ENCODE measurements at regions not wholly inside any gene's neighbourhood (a gene's known extent, or its start where the extent isn't known, plus 50 kb on each side); places are given as distances from the start of the nearest gene placed in this dataset.

DNA sequence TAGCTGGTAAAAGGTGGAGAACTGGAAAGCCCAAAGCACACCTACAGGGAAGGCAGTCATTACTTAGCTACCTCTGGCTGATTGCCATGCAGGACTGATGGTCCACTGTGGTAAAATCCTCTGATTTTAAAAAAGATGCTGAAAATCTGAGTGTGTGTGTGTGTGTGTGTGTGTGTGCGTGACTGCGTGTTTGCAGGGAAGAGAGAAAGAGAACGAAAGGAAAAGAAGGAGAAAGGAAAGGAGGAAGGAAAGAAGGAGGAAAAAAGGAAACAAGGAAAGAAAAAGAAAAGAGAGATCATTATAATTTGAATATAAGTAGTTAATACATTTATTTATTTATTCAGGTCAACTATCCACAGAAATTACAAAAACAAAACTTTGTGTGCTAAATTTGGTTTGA lies 488.7 kb upstream of the KCNMB2 start:
- no peak for DNase-seq

DNA sequence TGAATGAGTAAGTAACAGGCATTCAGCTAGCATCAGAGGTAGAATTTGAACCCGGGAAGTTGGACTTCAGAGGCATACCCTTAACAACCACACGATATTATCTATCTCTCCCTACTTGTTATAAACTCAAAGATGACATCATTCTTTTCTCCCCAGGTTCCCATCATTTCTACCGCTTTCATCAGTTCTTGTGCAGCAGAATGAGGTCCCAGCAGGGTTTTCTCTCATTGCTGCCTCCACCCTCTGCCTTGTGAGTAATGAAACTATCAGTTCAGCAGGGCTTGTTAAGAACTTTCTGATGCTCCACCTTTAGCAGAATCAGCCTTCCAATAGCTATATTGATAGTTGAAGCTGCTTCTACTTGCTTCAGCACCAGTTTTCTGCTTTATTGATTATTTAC lies 487.5 kb upstream of the KCNMB2 start:
- DNase-seq: no peak

DNA sequence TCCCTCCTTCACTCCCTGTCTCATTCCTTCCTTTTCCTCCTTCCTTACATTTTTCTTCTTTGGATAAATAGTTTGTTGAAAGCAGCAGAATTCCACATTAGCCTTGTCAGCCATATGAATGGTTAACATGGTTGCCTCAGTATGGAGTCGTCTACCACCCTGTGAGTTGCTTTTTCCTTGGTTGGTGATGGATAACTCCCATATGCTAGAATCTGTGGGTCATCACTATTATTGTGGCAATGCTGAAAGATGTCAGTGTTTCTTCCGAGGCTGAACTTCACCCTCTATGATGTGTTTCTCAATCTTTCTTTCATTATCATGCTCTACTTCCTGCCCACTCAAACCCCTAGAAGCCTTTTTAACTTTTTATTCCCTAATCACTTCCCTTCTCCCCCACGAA lies 481.8 kb upstream of the KCNMB2 start:
- DNase-seq: no peak

DNA sequence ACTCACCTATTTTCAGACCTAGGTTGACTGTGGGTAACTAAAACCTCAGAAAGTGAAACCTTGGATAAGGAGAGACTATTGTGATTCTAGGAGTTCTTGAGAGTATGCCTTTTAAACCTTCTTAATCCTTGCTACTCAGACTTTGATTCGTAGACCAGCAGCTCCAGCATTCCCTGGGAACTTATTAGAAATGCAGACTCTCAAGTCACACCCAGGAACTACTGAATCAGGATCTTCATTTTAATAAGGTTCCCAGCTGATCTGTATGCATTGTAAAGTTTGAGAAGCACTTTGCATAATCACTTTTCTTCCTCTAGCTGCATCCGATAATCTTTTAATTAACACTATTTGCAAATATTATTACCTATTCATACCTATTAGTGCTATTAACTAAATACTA lies 480.3 kb upstream of the KCNMB2 start:
- no peak for DNase-seq

DNA sequence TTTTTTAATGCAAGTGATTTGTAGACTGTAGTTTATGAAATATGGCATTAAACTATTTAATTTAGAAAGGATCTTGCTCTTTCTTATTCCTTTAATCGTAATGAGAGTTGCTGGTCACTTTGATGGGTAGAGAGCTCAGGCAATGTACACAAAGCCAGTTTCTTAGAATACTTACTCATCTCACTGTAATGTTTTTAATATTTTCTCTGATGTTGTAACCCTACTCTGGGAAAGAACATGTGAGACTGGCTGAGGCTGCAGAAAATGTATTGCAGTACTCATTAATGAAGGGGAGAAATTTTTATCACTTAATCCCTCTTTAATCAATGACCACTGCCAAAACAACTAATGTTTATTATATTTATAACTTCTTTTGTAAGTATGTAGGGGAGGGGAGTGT lies 479.4 kb upstream of the KCNMB2 start:
- no peak for DNase-seq

DNA sequence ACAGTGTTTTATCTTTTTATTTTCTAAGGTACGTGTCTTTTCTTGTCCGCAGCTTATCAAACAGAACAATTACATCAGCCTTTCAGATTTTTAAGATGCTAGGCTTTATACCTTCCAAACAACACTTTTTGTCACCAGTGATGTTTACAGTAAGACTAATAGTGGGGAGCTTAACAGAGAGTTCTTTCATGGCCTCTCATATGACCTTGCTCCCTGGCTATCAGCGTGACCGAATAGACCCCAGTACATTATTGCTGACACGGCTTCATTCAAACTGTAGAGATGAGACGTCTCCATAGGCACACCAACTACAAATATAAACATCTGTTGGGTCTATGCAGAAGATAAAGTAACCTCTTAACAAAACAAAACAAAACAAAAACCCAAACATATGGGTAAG lies 477.6 kb upstream of the KCNMB2 start:
- no peak for DNase-seq

DNA sequence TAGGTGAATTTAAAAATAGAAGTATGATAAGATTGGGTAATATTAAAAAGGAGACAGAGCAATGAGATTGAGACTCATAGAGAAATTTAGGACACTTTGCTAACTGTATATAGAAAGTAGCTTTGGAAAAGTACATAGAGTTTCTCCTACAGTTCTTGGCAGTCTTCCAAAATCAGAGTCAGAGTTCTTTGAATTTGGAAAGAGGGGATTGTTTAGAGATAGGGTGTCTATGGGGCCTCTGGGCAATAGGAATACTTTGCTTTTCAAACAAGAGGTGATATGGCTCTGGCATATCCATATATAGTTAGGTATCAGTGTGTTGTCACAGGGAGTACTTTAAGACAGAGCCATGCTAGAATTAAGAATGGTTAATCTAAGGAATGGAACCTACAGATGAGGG lies 477.1 kb upstream of the KCNMB2 start:
- DNase-seq: no peak

DNA sequence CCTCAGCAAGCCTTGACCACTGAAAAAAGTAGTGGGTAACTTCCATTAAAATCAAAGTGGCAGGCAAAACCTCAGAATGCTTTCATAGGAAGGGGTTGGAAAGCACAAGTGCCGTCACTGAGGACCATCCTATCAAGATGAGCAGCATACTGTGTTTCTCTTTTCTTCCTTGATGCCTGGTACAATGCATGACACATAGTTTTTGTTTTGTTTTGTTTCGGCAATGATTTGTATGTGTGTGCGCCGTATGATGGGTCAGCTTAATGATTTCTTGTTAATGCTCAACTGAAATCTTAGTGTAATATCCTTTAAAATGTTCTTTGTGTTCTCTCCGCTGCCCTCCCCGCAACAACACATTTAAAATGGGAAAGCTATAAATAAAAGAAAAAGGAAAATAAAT lies 476.4 kb upstream of the KCNMB2 start:
- DNase-seq: no peak

DNA sequence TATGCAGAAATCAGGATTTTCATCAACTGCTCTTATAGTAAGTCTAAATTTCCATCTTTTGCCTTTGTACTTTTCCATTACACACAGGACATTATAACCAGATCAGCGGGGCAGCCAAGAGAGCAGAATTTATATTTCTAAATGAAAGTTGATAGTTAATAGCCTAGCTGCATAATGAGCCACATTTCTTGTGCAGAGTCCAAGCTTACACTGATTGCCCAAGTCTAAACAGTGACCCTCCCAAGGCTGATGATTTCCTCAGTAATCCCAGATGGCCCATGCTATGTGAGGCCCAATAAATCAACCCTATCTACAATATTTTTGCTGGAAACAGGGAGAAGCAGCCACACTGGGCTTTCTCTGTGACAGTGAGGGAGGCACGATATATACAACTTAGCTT lies 475.8 kb upstream of the KCNMB2 start:
- DNase-seq: no peak

DNA sequence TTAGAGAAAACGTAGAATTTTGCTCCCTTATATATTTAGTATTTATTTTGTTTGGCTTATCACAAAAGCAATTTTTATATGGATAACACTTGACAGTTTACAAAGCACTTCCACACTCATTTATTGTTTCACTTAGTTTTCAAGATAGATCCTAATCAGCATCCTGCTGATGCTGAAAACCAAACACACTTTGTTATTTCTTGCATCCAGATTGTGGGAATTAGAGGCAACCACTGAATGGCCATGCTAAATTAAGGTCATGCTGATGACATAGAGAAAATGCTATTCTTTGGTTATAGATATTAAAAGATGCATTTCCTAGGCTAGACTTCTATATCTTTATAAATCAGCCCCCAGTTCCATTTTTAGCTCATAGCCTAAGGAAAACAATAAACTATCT lies 474.1 kb upstream of the KCNMB2 start:
- no peak for DNase-seq

DNA sequence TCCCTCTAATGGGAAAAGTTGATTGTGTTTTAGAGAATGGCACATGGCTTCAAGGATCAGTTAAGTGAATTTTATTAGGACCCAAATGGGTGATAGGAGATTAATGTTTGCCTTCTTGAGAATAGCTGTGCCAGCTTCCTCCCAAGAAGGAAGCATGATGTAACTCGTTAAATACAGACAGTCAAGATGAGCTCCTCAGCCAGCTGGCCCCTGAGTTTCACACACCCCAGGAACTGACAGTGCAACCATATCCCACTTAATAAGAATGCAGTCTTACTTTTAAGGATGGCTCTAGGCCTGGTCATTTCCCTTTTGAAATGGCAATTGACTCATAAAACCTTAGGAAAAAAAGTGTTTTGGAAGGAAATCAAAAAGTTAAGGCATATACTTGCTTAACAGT lies 472.8 kb upstream of the KCNMB2 start:
- peak in 1 of 2 experiments; percentile 48 for DNase-seq

DNA sequence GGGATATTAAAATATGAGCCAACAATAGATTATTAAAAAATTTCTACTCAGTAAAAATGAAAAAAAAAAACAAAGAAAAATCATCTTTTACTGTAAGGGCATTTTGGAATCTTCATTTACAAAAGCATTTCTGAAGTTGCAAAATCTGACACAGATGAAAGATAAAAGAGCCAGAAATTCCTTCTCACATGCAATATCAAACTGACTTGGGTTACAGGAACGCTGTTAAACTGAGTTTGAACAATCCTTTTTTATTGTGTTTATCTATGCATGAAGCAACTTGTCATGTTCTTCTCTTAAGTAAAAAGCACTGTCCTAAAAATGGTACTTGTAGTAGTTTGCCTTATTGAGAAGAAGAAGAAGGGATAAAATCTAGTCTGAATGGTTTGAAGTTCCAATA lies 468.5 kb upstream of the KCNMB2 start:
- DNase-seq: no peak

DNA sequence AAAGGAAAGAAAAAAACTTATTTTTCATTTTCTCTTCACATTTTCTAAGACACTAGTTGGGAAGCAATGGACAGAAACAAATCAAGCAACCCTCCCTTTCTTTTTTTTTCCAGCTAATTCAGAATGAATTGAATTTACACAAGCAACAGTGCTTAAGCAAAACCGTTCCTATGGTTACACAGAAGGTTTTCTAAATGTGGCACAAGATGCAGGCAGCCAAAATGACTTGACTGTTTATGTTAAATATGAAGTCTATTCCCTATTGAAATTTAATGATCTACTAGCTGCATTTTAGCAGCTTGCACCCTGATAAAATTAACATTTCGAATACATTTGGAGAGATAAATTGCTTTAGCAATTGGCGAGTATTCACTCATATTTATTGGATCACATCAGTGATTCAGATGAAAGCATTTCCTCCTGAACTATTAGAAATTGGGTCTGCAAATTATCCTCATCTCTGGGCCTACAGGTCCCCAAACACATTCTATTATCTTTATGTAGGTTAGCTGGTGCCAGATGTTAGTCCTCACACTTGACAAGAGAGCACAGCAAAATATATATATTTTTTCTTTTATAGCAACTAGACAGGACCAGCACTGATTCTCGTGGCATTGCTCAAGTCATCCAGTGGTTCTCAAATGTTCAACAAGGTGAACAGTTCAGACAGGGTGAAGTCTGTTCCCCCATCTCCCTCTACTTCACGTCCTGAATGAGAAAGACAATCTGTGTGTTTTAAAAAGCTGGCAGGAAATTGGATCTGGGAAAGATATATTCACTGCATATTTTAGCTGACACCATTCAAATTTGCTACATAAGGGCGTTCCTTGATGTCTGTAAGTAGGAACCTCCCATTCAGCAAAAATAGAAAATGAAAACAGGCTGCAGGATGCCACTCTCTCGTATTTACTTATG lies 463.6 kb upstream of the KCNMB2 start:
- DNase-seq: no peak

DNA sequence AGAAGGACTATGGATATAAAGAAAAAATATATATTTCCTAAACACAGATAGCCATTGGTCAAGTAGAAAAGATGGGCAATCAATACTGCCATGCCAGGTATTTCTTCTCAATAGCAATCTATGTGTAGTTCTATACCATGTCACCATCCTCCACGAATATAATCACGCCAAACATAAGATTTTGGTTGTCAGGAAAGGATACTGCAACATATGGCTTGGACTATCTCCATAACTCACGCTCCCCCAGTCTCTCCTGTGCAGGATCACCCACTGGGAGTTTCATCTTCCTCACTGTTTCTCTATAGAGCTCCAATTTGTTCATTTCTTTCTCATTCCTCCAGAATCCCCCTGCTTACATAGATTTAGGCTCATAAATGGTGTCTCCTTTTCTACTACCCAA lies 462.9 kb upstream of the KCNMB2 start:
- DNase-seq: no peak

DNA sequence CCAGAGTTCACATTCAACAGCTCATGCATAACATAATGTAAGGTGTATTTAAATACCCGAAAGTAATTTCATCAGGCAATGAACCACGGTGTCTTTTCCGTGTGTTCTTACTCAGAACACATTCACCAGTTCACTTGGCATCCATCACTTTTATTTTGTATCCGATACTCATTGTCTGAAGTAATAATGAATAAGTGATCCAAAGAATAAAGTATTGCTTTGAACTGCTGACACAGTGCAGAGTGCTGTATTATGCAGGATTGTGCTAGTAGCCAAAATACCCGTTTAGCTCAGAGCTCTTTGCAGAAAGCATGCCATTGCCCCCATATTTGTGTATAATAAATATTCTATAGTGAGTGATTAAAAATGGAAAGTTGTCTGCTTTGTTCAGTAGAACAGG lies 460.9 kb upstream of the KCNMB2 start:
- DNase-seq: no peak

DNA sequence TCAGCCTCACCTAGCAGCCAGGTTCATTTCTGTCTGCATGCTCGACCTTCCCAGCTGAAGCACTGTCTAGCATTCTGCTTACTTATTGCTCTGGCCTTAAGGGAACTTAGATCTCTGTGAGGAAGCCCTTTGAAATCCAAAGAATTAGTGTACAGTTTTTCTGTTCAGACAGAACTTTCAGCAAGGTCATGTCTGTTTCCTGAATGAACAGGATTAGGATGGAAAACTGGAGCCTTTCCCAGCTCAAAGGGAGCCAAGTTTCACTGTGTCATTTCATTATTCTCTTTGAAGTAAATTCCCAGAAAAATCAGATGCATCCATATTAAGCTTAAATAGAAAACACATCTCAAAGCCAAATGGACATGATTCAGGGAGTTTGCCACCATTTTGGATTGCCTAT lies 457.3 kb upstream of the KCNMB2 start:
- DNase-seq: no peak

DNA sequence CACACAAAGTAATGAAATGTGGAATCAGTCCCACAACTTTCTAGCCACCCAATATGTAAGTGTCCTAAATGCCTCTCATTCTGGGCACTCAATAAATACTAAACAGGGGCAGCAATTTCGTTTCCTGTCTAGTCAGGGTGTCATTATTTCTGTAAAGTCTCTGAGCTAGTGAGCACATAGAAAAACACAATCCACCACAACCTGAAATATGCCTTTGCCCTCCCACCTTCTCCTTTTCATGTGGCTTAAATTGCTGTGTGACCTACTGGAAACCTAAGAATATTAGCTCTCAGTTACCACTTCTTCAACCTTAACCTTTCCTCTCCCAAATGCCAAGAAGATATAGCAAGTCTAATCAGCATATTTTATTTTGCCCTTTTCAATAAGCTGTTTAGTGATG lies 456.3 kb upstream of the KCNMB2 start:
- no peak for DNase-seq

DNA sequence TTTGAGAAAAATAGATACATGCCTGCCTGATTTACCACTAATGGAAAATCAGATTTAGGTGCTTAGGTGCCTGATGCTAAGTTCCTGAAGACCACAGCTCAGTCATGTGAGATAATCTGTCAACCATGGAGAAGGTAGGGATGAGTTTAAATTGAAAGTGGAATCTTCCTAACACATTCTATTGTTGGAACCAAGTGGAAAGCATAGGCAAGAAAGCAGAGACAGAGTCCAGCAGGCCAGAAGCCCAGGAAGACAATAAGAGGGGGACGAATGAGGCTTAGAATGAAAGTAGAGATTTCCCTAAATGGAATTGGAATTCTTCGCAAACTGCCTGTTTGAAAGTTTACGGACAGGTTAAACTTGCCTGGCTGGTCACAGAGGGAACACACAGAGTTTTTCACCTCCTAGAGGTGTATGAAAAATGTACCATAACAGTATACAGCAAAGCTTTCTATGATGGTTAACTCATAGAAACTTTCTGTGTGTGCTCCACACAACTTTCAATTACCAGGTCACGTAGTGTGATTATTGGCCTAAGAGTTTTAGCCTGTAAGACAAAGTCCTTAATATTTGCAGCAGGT lies 453.8 kb upstream of the KCNMB2 start:
- no peak for DNase-seq

DNA sequence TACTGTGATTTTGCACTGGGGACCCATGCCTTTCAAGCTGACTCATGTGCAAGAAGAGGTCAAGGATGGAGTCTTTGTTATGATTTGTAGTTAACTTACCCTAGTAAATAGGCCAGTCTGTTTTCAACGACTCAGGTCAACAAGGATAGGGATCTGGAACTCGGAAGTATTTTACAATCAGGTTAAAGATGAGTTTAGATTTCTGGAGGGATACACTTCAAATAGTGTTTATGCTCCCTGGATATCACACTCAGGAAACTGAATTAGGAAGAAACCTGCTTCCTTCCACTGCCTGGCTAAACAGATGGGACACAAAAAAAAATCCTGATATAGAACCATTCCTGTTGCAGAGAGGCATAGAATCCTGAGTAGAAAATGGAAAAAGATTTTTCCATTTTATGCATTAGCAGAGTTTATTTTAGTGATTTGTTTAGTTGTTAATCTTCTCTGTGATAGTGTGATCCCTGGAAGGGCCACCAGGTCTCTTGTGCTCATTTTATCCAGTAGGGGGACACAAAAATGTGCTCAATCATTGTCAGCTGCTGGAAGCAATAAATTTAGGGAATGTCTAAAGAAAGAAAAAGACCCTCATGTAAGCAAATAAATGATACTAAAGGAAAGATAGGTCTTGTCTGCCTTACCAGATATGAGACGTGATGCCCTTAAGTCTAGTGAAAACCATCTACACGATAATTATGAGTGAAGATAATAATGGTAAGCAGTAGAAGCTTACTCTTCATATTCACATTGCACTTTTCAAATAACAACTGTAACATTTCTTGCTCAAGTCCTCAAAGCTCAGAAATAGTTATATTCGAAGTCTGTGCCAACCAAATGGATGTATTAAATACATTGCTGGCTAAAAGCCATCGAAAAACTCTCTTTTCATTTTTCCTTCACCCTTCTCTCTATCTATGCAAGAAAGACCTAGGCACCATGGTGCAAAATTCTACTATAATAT lies 452.1 kb upstream of the KCNMB2 start:
- peak; percentile 31 to 61 for DNase-seq

DNA sequence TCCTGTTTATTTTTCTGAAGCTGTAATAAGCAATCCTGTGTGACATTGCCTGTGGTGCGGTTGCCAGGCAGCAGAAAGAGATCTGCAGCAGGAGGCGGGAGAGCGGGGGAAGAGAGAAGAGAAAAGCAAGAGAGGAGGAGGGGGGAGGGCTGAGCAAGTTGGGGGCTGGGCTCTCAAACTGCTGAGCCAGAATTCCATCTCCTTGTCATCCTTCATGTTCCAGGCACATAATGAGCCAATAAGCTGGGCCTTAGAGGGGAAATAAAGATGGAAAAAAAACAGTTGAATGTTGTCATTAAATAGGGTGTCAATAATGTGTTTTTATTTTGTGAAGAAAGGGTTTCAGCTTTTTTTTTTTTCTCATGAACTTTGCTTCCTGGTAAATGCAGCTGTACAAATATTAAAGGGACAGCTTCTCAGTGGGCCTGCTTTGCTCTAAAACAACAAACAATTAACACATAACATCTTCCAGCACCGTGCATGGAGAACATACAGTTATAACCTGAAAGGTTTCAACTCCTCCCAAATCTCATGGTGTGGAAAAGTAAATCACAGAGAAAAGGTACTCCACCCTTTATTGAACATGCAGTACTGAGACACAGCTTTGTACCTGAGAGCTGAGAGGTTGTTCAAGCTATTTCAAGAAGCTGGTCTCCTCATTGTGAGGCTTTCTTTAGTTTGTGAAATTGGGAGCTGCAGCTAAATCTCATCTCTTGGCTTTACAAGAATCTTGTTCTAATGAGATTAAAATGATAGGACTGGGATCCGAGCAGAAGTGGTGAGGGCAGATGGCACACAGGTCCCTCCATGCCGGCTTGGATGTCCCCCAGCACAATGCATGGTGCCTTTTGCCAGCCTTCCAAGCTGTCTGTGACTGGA lies 451.1 kb upstream of the KCNMB2 start:
- peak; percentile 83 to 95 for DNase-seq

DNA sequence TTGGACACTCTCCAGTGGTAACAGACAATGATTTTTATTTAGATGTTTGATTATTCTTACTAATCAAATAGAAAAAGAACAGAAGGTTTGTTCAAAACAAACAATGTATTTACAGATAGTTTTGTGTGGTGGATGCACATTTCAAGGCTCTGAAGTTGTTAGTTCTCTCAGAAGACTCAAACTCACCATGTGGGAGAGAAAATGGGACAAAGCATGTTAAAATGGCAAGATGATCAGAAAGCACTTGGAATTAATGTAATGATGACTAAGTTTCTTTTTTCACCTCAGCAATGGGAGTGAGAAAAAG lies 450.5 kb upstream of the KCNMB2 start:
- DNase-seq: no peak

DNA sequence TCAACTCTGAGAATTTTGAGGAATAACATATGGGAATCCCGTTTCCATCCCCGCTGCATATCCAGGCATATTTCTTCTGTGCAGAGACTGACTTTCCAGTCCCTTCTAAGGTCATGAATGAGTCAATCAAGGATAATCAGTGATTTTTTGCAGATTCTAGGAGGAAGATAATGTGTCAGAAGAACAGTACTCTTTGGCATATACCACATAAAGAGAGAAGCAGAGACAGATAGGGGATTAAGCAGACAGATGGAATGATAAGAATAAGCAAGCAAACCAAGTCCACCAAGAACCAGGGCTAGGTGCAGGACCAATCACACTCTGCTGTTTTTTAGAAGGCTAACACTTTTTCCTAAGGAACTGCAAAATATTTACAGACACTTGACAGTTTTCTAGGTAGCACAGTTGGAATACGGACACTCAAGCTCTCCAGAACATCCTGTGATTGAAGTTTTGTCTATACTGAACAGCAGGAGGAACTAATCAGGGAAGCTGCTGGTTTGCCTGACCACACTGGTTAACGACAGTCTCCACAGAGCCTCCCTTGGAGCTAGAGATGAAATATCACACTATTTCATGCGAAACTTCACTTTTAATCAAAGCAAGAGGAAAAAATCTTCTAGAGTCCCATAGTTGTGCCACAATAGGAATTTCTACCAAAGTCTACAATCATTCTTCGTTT lies 450.0 kb upstream of the KCNMB2 start:
- DNase-seq: peak; percentile 41 to 72
